ENCODE measurements at regions not wholly inside any gene's neighbourhood (a gene's known extent, or its start where the extent isn't known, plus 50 kb on each side); places are given as distances from the start of the nearest gene placed in this dataset.
"Not testable (repeated sequence)": the region's sequence is repeated elsewhere in the genome, so short reads cannot be mapped to it uniquely, and the experiment has no call there.

GRCh38 chr6:164378330-164378729 lies 931.1 kb downstream of the C6orf118 start:
- no peak for DNase-seq (ENCODE audit: low spot score)

GRCh38 chr6:164377348-164377918 lies 932.0 kb downstream of the C6orf118 start:
- DNase-seq (ENCODE audit: low spot score) = no peak

- DNase-seq (ENCODE audit: low spot score) = no peak
Measured at GRCh38 chr6:164370773-164371172, 938.6 kb downstream of the C6orf118 start.

DNA sequence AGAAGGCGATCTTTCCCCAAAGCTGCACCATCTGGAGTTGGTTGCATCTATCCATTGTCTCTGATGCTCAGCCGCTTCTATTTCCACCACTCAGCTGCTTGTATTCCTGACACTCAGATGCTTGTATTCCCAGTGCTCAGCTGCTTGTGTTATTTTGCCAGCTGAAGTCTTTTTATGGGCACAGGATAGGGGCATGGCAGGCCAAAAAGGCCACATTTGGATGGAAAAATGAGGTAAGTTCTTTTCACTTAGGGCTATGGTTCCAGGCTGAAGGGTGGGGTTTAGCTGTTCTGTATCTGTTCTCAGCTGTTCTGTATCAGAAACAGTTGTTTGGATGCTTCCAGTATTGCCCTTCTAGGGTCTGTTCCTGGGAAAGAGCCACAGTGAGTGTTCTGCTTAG lies 944.9 kb downstream of the QKI start:
- no peak for DNase-seq (ENCODE audit: low spot score)

DNA sequence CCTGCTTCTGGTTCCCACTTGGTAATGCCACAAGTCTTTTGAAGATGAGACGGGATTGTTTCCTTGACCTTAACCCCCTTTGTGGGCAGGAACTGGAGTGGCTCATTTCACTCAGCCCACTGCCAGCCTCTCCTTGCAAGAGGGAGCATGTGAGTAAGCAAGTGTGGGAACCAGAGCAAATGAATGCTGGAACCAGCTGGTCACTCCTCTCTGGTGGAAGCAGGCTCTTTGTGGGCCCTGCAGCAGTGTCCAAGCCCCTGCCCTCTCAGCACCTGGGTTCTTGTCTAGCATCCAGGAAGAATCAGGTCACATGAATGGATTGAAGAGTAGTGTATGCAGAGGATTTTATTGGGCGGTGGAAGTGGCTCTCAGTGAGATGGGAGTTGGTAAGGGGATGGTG lies 944.5 kb downstream of the QKI start:
- no peak for DNase-seq (ENCODE audit: low spot score)

- DNase-seq (ENCODE audit: low spot score) = no peak
Measured at GRCh38 chr6:164356814-164357213, 942.3 kb downstream of the QKI start.

DNA sequence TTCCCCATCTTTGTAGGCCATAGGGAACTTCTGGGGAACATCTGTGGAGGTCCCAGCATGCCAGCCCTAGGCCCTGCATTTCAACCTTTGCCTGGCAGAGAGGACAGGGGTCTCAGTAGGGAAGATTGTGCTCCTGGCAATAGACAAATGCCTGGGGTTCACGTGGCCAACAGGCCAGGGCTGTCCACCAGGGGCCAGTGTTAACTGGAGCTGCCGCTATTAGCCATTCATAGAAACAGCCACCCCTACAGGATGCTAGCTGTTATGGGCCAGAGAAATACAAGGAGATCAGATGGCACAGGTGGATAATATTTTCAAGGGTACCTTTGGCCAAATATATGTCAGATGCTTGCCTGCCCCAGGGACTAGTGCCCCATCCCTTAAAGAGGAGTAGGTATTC lies 932.9 kb downstream of the QKI start:
- no peak for DNase-seq (ENCODE audit: low spot score)

DNA sequence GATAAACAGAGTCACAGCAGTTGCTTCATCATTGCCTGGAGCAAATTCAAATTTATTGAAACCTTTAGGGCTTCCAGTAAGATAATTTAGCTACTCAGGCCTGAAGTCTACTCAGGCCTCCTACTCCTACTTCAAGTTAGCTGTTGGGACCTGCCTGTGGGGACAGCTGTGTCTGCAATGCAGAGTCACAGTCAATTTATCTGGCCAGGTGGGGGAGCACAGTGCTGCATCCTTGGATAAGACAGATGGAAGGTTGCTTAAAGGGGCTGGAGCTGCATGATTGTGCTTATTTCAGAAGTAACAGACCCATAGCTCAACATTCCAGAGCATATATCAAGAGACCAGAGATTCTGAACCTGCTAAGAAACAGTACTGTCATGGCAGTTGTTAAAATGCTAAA lies 932.1 kb downstream of the QKI start:
- DNase-seq (ENCODE audit: low spot score) = no peak

- no peak for DNase-seq (ENCODE audit: low spot score)
Measured at GRCh38 chr6:164345806-164346496, 931.4 kb downstream of the QKI start.

- DNase-seq (ENCODE audit: low spot score) = no peak
Measured at GRCh38 chr6:164345327-164345726, 930.8 kb downstream of the QKI start.

- no peak for DNase-seq (ENCODE audit: low spot score)
Measured at GRCh38 chr6:164344801-164345291, 930.3 kb downstream of the QKI start.

DNA sequence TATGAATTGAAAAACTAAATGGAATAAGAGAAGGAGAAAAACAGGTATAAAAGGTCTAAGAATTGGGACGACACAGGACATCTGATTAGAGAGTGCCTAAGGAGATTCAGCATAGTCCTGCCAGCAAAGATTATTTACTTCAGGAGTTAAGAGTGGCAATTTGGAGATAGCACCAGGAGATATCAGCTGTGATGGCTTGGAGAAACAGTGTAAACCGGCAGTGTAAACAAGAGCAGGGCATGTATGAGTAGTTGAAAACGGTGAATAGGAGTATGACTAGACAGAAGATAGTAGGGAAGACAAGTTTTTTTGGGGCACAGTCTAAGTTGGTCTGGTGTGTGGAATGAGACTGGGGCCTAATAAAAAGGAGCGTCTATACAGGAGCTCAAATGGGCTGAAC lies 924.9 kb downstream of the QKI start:
- DNase-seq (ENCODE audit: low spot score) = not testable (repeated sequence)

DNA sequence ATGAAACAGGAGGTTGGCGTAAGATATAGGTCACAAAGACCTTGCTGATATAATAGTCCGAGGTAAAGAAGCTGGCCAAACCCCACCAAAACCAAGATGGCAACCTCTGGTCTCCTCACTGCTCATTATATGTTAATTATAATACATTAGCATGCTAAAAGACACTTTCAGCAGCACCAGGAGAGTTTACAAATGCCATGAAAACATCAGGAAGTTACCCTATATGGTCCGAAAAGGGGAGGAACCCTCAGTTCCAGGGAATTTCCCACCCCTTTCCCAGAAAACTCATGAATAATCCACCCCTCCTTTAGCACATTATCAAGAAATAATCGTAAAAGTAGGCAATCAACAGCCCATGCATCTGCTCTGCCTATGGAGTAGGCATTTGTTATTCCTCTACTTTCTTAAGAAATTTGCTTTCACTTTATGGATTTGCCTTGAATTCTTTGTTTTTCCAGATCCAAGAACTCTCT lies 923.4 kb downstream of the QKI start:
- no peak for DNase-seq (ENCODE audit: low spot score)

GRCh38 chr6:164337024-164337924 lies 922.8 kb downstream of the QKI start:
- DNase-seq (ENCODE audit: low spot score) = no peak

DNA sequence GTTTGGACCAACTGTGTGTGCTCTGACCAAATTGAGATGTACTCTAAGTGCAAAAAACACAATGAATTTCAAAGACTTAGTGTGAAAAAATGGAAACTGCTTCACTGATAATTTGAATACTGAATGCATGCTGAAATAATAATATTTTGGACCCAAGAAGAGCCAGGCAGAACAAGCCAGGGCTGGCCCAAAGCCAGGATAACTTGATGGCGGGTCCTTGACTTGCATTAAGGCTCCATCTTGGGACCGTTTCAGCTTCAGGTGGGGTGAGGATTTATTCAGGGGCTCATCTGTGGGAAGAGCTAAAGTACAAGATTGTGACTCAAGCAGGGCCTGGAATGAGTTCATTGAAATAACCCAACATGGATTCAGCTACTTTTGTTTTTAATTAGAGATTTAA lies 921.9 kb downstream of the QKI start:
- DNase-seq (ENCODE audit: low spot score) = no peak

- no peak for DNase-seq (ENCODE audit: low spot score)
Measured at GRCh38 chr6:164331026-164331425, 916.5 kb downstream of the QKI start.

GRCh38 chr6:164325168-164325567 lies 910.6 kb downstream of the QKI start:
- no peak for DNase-seq (ENCODE audit: low spot score)

DNA sequence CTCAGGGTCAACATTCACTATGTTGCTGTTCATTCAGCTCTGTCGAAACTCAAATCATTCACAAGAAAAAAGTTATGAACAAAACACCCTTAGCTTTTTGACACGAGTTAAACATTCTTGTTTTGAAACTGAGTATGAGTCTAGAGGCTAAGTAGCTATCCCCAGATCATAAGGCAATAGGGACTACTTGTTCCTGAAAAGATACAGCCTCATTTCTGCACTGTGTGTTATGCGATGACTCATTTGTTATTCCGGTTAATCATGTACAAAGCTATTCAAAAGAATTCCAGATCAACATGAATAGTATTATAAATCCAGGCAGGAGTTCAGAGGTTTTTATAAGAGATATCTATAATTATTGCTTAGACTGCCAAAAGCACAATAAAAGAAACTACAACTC lies 908.0 kb downstream of the QKI start:
- DNase-seq (ENCODE audit: low spot score) = no peak

DNA sequence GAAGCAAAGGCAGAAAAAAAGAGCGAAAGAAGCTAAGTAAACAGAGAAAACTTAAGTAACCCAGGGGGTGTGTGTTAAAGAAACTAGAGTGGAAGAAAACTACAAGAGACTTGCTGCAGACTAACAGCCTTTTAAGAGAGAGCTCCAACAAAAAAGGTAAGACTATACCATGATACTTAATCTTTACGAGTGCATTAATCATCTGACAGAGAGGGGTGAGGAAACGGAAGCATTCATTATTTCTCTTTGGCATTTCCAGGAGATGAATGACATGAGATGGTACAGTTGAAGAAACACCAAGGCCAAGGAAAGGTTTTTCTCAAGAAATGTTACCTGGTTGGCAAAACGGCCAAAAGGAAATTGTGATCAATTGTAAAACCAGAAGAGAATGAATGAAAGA lies 906.8 kb downstream of the QKI start:
- no peak for DNase-seq (ENCODE audit: low spot score)

DNA sequence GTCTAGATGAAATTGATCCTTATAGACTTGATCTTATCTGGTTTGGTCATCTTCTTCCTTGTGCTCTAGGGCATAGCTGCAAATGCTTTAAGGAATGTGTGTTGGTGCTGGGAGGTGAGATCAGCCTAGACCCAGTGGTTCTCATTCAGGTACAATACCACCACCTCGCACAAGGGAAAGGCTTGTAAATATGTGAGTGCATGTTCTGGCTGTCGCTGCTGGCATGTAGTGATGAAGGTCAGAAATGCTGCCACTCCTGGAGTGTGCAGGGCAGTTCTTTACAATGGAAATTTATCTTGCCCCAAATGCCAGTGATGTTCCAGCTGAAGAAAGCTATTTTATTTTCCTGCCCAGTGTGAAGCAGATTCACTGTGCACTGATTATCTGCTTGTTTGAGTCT lies 900.9 kb downstream of the QKI start:
- no peak for DNase-seq (ENCODE audit: low spot score)

DNA sequence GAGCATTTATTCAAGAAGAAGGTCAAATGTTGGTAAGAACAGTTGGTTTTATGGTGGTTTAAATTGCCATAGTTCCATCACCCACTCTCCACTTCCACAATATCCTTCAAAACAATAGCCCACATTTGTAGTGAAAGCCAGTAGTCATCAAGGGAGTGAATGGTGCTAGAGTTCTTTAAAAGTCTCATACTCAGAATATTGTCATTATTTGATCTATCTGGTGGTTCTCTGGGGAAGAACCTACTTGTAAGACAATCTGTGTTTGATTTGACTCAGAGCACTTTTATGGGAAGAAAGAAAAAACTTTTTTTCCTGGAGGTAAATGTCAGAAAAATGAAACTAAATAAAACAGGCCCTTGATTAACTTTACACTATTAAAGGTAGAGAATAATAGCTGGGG lies 893.8 kb downstream of the QKI start:
- DNase-seq (ENCODE audit: low spot score) = no peak

DNA sequence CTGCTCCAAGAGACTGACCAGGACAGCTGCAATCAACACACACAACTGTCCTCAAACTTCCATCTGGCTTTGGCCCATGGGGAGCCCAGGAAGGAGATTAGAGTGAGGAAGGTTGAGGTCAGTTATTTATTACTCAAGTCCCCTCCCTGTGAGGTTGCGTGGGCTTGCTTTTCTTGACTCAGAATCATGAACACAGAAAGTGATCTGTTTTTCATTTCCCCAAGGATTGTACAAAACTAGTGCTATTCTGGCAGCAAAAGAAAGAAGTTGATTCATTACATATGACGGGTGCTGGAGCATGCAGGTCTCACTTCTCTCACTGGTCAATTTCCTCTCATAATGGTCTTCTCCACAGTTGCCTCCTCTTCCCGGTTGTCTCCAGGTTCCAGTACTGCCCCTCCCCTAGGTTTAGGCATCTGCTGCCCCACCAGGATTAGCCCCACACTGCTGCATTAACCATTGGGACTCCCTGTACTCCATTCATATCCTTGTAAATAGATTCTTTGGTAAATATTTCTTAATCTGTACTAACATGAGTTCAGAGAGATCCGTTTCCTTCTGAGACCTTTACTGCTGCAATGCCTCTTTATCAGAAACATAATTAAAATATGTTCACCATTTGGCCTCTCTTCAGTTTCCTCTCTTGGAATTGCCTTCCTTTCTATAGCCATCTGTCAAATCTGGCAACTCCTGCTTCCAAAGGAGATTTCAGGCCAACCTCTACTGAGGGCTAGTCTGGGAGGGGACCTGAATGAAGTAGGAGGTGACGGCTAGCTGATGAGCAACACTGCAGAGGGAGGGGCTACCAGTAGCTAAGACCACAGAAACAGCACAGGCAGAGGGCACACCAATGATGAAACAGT lies 888.8 kb downstream of the QKI start:
- no peak for DNase-seq (ENCODE audit: low spot score)

Data from CD4-positive, alpha-beta T cell treated with Interleukin-2 at 100 ng/mL for 4 hours (primary cell).